Ovary (tissue), 7 donors: ENCODE measurements at regions not wholly inside any gene's neighbourhood (a gene's known extent, or its start where the extent isn't known, plus 50 kb on each side); places are given as distances from the start of the nearest gene placed in this dataset.

ENCODE experiments used
- DNase-seq, 5 donors: peaks; one replicate each; pipeline ENCODE4 v3.0.0-alpha.2; 2019 to 2020
- H3K27ac ChIP-seq, 2 donors: fragments of 200-600 bp; one replicate each; pipeline versions ENCODE4 v1.5.1 to v1.8.0; 2019 to 2022
- H3K27me3 ChIP-seq: fragments of 200-600 bp; one replicate; pipeline ENCODE4 v1.8.0; 2022
- H3K36me3 ChIP-seq: fragments of 200-600 bp; sonication (generic); one replicate; pipeline ENCODE4 v1.5.1; 2019
- H3K4me1 ChIP-seq: one replicate; pipeline ENCODE4 v1.8.1; 2013; ENCODE audit warnings: mild to moderate bottlenecking, moderate library complexity; ENCODE audit not compliant: insufficient read depth
- H3K4me3 ChIP-seq: fragments of 200-600 bp; sonication (generic); one replicate; pipeline ENCODE4 v1.5.1; 2017
- H3K9me3 ChIP-seq, 2 donors: fragments of 200-600 bp in 1 of 2; sonication (generic) in 1 of 2; one replicate each; pipeline versions ENCODE4 v1.5.1 to v1.8.1; 2013 to 2019; ENCODE audit warnings: mild to moderate bottlenecking in 1 of 2, moderate library complexity in 1 of 2
- CTCF ChIP-seq, 3 donors: fragments of 450-650 bp in 2 of 3; fragments of 200-600 bp in 1 of 3; IDR thresholded peaks; one replicate each; pipeline versions ENCODE4 v1.5.1 to v1.8.0; 2016 to 2022; ENCODE audit warnings: antibody characterized with exemption in 3 of 3, mild to moderate bottlenecking in 1 of 3
- EP300 ChIP-seq: sonication (generic); formaldehyde crosslinking; IDR thresholded peaks from one replicate; pipeline ENCODE4 v1.6.1; 2017; ENCODE audit warnings: antibody characterized with exemption
- POLR2A ChIP-seq: fragments of 450-650 bp; IDR thresholded peaks from one replicate; pipeline ENCODE4 v1.6.1; 2017; ENCODE audit warnings: antibody characterized with exemption, mild to moderate bottlenecking, moderate library complexity
- WGBS, 3 donors: extraction: QIAGEN DNeasy Blood & Tissue Kit in 1 of 3; methylation state at CpG; one replicate each; pipeline versions ENCODE4 v1.1.5 to v1.1.7; 2013 to 2017; 5-methylcytosine and 5-hydroxymethylcytosine counted together
- intact Hi-C, 4 donors: fragments of 100-400 bp; cut with DNase I; formaldehyde crosslinking; loops; one replicate each; pipeline versions ENCODE4 v1.11.0 to v1.15.1; 2022 to 2023
- donor health status: DM: no; HTN: no; CAD: no; lungs with moderate emphysema.
- donor health status: DM: no; HTN: no; CAD: no.
- donor health status: Bipolar disorder and iron deficiency.
- donor health status: DM: no; HTN: no; CAD: no.
- donor health status: DM: yes; HTN: yes; CAD: no.

- peak; percentile 30 to 82 (median 66) for DNase-seq
- intact Hi-C loops: no loop called here
These were observed 219.9 kb downstream of the ENGASE start for GRCh38 chr17:79294459-79295071.

GRCh38 chr17:79292501-79292900 is 217.9 kb downstream of the ENGASE start:
- intact Hi-C loops: no loop called here
- Histone ChIP-seq H3K27me3 (no peaks in the 10 kb centered on the region), H3K4me1 (no peaks in the 10 kb centered on the region), H3K27ac (no peak overlapping the region), H3K36me3 (no peaks in the 10 kb centered on the region), H3K9me3 (no peaks in the 10 kb centered on the region), H3K4me3 (no peak overlapping the region)
- TF ChIP-seq POLR2A: no peak
- DNase-seq: no peak
- WGBS, 3 donors: 80 to 82% (median 80%) methylated on average over 6 of the region's 6 CpGs

More at GRCh38 chr17:79294459-79295071, 219.9 kb downstream of the ENGASE start:
- no peaks in the 10 kb centered on the region for H3K4me1 ChIP-seq
- H3K27ac ChIP-seq: no peak overlapping the region
- no peak overlapping the region for H3K4me3 ChIP-seq
- TF ChIP-seq POLR2A: no peak
- no peak for TF ChIP-seq CTCF (IDR thresholded peaks at IDR 0.05)
- TF ChIP-seq EP300: no peak
- 15 to 18% (median 16%) methylated on average over 26 of the region's 26 CpGs for WGBS, 3 donors
- no peaks in the 10 kb centered on the region for H3K9me3 ChIP-seq
- no peaks in the 10 kb centered on the region for H3K27me3 ChIP-seq
- no peaks in the 10 kb centered on the region for H3K36me3 ChIP-seq

GRCh38 chr17:79291391-79291790 is 216.8 kb downstream of the ENGASE start:
- no peaks in the 10 kb centered on the region for H3K27me3 ChIP-seq
- 39 to 56% (median 43%) methylated on average over 3 of the region's 3 CpGs for WGBS, 3 donors
- no peak for DNase-seq
- no peak for TF ChIP-seq POLR2A
- TF ChIP-seq CTCF (IDR thresholded peaks at IDR 0.05): no peak
- H3K27ac ChIP-seq: no peak overlapping the region
- H3K36me3 ChIP-seq: no peaks in the 10 kb centered on the region
- intact Hi-C loops: no loop called here
- no peaks in the 10 kb centered on the region for H3K9me3 ChIP-seq
- H3K4me1 ChIP-seq: no peaks in the 10 kb centered on the region
- no peak overlapping the region for H3K4me3 ChIP-seq

GRCh38 chr17:79290726-79291125 is 216.1 kb downstream of the ENGASE start:
- no peak overlapping the region for H3K4me3 ChIP-seq
- no peak for TF ChIP-seq POLR2A
- TF ChIP-seq CTCF (IDR thresholded peaks at IDR 0.05): no peak
- TF ChIP-seq EP300: no peak
- no peaks in the 10 kb centered on the region for H3K4me1 ChIP-seq
- no peak for DNase-seq
- H3K36me3 ChIP-seq: no peaks in the 10 kb centered on the region
- no peak overlapping the region for H3K27ac ChIP-seq
- H3K27me3 ChIP-seq: no peaks in the 10 kb centered on the region
- no peaks in the 10 kb centered on the region for H3K9me3 ChIP-seq
- intact Hi-C loops: no loop called here
- 59 to 74% (median 64%) methylated on average over 4 of the region's 4 CpGs for WGBS, 3 donors

GRCh38 chr17:79288950-79289349 is 214.3 kb downstream of the ENGASE start:
- H3K4me3 ChIP-seq: no peak overlapping the region
- no peaks in the 10 kb centered on the region for H3K9me3 ChIP-seq
- 68 to 81% (median 71%) methylated on average over 9 of the region's 9 CpGs for WGBS, 3 donors
- no peaks in the 10 kb centered on the region for H3K27me3 ChIP-seq
- no peak for DNase-seq
- no peaks in the 10 kb centered on the region for H3K36me3 ChIP-seq
- no peak overlapping the region for H3K27ac ChIP-seq
- no peak for TF ChIP-seq CTCF (IDR thresholded peaks at IDR 0.05)
- TF ChIP-seq POLR2A: no peak
- no peak for TF ChIP-seq EP300
- intact Hi-C loops: no loop called here
- H3K4me1 ChIP-seq: no peaks in the 10 kb centered on the region
